ENCODE measurements at regions not wholly inside any gene's neighbourhood (a gene's known extent, or its start where the extent isn't known, plus 50 kb on each side); places are given as distances from the start of the nearest gene placed in this dataset.

DNA sequence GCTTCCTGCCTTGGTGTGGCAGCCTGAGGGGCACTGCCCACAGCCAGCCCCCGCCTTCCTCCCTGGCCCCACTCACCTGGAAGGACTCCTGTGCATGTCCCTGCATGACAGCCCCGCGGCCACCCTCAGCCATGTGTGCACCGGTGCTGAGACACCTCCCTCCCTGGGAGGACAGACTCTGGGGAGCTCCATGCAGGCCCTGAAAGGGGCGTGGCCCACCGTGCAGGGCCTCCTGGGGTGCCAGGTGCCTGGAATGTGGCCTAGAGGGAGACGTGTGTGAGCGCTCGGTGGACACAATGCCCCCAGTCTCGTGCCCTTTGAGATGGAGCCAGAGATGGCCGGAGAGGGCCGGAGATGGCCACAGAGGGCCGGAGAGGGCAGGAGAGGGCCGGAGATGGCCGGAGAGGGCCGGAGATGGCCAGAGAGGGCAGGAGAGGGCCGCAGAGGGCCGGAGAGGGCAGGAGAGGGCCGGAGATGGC lies 59.1 kb upstream of the PPP2R2D start:
- intact Hi-C loops (cut with DNase I) = no loop called here
- H3K4me3 ChIP-seq = no peak overlapping the region
- H3K27me3 ChIP-seq = no peaks in the 10 kb centered on the region
- DNase-seq (no peak), ATAC-seq (no peak)
- WGBS, 2 donors = 69 to 77% methylated on average over 10 to 17 of the region's 19 CpGs
- no peaks in the 10 kb centered on the region for H3K9me3 ChIP-seq
- no peak for TF ChIP-seq POLR2A (IDR thresholded peaks at IDR 0.05)
- TF ChIP-seq, protein P1, sequence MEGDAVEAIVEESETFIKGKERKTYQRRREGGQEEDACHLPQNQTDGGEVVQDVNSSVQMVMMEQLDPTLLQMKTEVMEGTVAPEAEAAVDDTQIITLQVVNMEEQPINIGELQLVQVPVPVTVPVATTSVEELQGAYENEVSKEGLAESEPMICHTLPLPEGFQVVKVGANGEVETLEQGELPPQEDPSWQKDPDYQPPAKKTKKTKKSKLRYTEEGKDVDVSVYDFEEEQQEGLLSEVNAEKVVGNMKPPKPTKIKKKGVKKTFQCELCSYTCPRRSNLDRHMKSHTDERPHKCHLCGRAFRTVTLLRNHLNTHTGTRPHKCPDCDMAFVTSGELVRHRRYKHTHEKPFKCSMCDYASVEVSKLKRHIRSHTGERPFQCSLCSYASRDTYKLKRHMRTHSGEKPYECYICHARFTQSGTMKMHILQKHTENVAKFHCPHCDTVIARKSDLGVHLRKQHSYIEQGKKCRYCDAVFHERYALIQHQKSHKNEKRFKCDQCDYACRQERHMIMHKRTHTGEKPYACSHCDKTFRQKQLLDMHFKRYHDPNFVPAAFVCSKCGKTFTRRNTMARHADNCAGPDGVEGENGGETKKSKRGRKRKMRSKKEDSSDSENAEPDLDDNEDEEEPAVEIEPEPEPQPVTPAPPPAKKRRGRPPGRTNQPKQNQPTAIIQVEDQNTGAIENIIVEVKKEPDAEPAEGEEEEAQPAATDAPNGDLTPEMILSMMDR (IDR thresholded peaks at IDR 0.05) = no peak
- no peaks in the 10 kb centered on the region for H3K36me3 ChIP-seq (replicated peaks in 1 of 2; ENCODE audit: insufficient read depth in 1 of 2, low read depth in 2 of 2)
- no peak overlapping the region for H3K27ac ChIP-seq
- no peaks in the 10 kb centered on the region for H3K4me1 ChIP-seq

DNA sequence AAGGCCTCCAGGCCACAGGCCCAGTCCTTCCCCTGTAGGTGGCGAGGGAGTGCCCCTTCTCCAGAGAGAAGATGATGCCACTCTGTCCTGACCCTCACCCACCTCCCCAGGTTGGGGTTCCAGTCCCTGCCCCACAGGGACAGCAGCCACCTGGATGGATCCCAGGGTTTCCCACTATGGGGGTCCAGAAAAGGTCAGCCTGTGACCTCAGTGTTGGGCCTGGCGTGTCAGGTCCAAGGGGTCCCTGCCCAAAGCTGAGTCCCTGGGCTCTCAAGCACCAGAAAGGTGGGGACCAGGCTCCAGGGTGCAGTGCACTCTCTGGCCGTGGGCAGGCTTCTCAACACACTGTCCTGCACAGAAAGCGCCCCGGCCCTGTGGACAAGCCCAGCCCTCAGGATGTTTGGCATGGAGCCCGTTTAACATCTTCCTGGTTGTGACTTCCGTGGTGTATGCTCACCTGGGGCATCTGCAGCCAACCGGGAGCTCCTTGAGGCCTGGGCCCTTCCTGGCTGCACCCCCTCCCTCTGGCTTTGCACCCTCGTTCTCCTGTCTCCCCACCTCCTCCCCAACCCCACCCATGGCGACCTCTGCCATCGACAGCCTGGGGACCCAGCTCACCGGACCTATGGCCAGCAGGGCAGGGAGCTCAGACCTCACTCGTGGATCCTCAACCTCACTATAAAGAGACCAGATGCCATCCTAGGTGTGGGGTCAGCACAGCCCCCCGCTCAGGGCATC lies 58.3 kb upstream of the PPP2R2D start:
- no peak overlapping the region for H3K4me3 ChIP-seq
- H3K9me3 ChIP-seq = no peaks in the 10 kb centered on the region

DNA sequence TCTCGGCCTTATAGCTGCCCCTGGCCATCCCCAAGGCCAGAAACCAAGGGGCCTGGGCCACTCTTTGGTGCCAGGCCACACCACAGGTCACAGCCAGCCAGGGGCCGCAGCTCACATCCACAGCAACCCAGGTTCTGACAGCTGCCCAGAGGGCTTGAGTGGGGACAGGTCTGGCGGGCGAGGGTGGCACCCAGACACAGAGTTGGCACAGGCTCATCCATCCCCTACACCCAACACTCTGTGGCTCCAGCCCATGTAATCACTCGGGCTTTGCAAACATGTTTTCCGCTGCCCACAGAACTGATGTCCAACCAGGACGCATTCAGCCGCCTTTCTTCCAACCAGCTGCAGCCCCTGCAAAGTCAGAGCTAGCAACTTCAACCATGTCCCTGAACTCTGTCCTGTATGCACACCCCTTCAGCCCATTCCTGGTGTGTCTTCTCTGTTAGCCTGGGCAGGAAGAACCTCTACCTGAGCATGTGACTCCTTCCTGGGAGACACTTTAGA lies 57.7 kb upstream of the PPP2R2D start:
- intact Hi-C loops (cut with DNase I) = no loop called here
- Histone ChIP-seq H3K36me3 (replicated peaks in 1 of 2; ENCODE audit: insufficient read depth in 1 of 2, low read depth in 2 of 2) (no peaks in the 10 kb centered on the region), H3K9me3 (no peaks in the 10 kb centered on the region), H3K27me3 (no peaks in the 10 kb centered on the region), H3K27ac (no peak overlapping the region), H3K4me3 (no peak overlapping the region), H3K4me1 (no peaks in the 10 kb centered on the region)
- ATAC-seq = no peak
- no peak for DNase-seq
- TF ChIP-seq POLR2A (IDR thresholded peaks at IDR 0.05) = no peak
- TF ChIP-seq, protein P1 (IDR thresholded peaks at IDR 0.05) = no peak
- WGBS, 2 donors = 87 to 90% methylated on average over 5 to 8 of the region's 8 CpGs

More for the DNA sequence above, 58.3 kb upstream of the PPP2R2D start:
- DNase-seq (no peak), ATAC-seq (no peak)
- no peaks in the 10 kb centered on the region for H3K27me3 ChIP-seq
- no peaks in the 10 kb centered on the region for H3K4me1 ChIP-seq
- no peaks in the 10 kb centered on the region for H3K36me3 ChIP-seq (replicated peaks in 1 of 2; ENCODE audit: insufficient read depth in 1 of 2, low read depth in 2 of 2)
- no peak overlapping the region for H3K27ac ChIP-seq
- WGBS, 2 donors = 63 to 83% methylated on average over 6 to 14 of the region's 14 CpGs
- TF ChIP-seq POLR2A (IDR thresholded peaks at IDR 0.05) = no peak
- TF ChIP-seq, protein P1 (IDR thresholded peaks at IDR 0.05) = no peak
- intact Hi-C loops (cut with DNase I) = no loop called here

DNA sequence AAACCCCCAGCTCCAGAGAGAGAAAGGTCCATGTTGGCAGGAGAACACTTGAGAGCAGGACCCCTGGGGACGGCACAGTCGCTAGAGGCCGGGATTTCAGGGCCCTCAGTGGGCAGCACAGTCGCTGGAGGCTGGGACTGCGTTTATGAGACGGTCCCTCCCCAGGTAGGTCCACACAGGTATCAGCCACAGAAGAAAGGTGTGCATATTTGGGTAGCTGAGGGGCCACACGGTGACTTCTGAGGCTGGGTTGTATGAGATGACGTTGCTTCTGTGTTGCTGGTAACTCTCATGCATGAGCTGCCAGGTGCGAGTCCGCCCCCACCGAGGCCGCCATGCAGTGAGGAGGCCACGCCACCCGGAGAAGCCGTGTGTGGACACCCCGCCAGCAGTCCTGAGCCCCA lies 56.9 kb upstream of the PPP2R2D start:
- DNase-seq (no peak), ATAC-seq (no peak)
- Histone ChIP-seq H3K36me3 (replicated peaks in 1 of 2; ENCODE audit: insufficient read depth in 1 of 2, low read depth in 2 of 2) (no peaks in the 10 kb centered on the region), H3K4me1 (no peaks in the 10 kb centered on the region), H3K27me3 (no peaks in the 10 kb centered on the region), H3K4me3 (no peak overlapping the region), H3K27ac (no peak overlapping the region), H3K9me3 (no peaks in the 10 kb centered on the region)
- TF ChIP-seq POLR2A (IDR thresholded peaks at IDR 0.05) = no peak
- TF ChIP-seq, protein P1 (IDR thresholded peaks at IDR 0.05) = no peak
- intact Hi-C loops (cut with DNase I) = no loop called here
- 84 to 100% methylated on average over 2 to 12 of the region's 16 CpGs for WGBS, 2 donors

Data from body of pancreas (tissue), 4 donors.